GM18507 (cell line): ENCODE measurements at regions not wholly inside any gene's neighbourhood (a gene's known extent, or its start where the extent isn't known, plus 50 kb on each side); places are given as distances from the start of the nearest gene placed in this dataset.
A peak's percentile ranks its signal among the peaks of the same experiment; 100 is the strongest.

Experiments
- DNase-seq: peaks from one replicate; pipeline ENCODE4 v3.0.0; 2011; ENCODE audit warnings: low read depth; ENCODE audit not compliant: insufficient read length; ENCODE audit errors: extremely low spot score
- FAIRE-seq: peaks from 2 replicates; lab custom pipeline; 2011; peaks lifted over from hg19 to GRCh38; lab: Jason Lieb, UNC

- no peak for DNase-seq
- FAIRE-seq = no peak
Observed at GRCh38 chr4:122293374-122294365, 85.1 kb upstream of the ADAD1 start.

GRCh38 chr4:122297694-122298093 is 81.1 kb upstream of the ADAD1 start:
- no peak for DNase-seq
- FAIRE-seq = no peak

- FAIRE-seq = no peak
- no peak for DNase-seq
Observed at GRCh38 chr4:122300776-122301175, 78.0 kb upstream of the ADAD1 start.

GRCh38 chr4:122305853-122306252 is 73.0 kb upstream of the ADAD1 start:
- FAIRE-seq (no peak), DNase-seq (no peak)

GRCh38 chr4:122309988-122310626 is 68.7 kb upstream of the ADAD1 start:
- DNase-seq (no peak), FAIRE-seq (peak; percentile 51)

GRCh38 chr4:122313006-122313646 is 65.7 kb upstream of the ADAD1 start:
- FAIRE-seq (no peak), DNase-seq (no peak)

- FAIRE-seq = no peak
- DNase-seq = no peak
Observed at GRCh38 chr4:122326908-122327307, 51.9 kb upstream of the ADAD1 start.

GRCh38 chr4:122328893-122329292 is 49.9 kb upstream of the ADAD1 start:
- DNase-seq = no peak
- FAIRE-seq = no peak
